ENCODE measurements at regions not wholly inside any gene's neighbourhood (a gene's known extent, or its start where the extent isn't known, plus 50 kb on each side); places are given as distances from the start of the nearest gene placed in this dataset.

DNA sequence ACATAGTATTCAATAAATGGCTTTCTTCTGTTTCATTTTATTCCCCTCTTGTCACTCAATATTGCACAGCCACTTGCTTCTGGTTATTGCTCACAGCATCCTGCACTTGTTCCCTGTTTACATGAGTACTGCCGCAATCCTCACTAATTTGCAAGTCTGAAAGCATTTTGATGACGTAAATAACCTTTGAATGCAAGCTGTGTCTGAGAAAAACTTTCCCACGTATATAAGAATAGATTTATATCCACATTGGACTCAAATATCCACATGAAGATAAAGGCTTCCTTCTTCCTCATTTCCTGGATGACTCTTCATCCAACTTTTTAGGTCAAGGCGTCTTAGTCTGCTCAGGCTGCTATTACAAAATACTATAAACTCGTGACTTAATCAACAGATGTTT is 88.2 kb upstream of the DAP start:
- DNase-seq (ENCODE audit: low read depth): no peak

DNA sequence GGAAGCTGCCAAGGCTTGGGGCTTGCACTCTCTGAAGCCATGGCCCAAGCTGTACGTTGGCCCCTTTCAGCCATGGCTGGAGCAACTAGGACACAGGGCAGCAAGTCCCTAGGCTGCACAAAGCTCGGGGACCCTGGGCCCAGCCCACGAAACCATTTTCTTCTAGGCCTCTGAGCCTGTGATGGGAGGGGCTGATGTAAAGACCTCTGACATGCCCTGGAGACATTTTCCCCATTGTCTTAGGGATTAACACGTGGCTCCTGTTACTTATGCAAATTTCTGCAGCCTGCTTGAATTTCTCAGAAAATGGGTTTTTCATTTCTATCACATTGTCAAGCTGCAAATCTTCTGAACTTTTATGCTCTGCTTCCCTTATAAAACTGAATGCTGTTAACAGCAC is 83.0 kb upstream of the DAP start:
- no peak for DNase-seq (ENCODE audit: low read depth)

DNA sequence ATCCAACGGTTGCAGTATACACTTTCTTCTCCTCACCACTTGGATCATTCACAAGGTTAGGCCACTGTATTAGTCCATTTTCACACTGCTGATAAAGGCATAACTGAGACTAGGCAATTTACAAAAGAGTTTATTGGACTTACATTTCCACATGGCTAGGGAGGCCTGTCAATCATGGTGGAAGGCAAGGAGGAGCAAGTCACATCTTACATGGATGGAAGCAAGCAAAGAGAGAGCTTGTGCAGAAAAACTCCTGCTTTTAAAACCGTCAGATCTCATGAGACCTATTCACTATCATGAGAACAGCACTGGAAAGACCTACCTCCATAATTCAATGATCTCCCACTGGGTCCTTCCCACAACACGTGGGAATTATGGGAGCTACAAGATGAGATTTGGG is 81.8 kb upstream of the DAP start:
- DNase-seq (ENCODE audit: low read depth): no peak

DNA sequence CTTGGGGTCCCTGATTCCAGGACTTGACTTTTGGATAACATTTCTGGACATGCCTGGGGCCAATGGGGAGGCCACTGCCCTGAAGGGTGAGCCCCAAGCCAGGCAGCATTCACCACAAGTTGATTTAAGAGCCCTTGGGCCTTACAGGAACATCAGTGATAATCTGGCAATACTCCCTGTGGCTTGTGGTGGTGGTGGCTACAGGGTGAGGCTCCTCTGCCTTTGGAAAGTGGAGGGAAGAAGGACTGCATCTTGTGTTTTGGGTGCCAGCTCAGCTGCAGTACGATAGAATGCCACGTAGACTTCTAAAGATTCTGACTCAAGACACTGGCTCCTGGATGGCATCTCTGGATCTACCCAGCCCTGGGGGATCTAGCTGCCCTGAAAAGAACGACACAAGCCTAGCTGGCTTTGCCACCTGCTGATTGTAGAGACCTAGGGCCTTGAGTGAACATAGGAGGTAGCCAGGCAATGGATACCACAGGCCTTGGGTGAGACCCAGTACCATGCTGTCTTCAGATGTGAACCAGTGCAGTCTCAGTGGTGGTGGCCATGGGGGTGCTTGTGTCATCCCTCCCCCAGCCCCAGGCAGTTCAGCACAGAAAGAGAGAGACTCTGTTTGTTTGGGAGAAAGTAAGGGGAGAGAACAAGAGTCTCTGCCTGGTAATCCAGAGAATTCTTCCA is 79.0 kb upstream of the DAP start:
- DNase-seq (ENCODE audit: low read depth): no peak

DNA sequence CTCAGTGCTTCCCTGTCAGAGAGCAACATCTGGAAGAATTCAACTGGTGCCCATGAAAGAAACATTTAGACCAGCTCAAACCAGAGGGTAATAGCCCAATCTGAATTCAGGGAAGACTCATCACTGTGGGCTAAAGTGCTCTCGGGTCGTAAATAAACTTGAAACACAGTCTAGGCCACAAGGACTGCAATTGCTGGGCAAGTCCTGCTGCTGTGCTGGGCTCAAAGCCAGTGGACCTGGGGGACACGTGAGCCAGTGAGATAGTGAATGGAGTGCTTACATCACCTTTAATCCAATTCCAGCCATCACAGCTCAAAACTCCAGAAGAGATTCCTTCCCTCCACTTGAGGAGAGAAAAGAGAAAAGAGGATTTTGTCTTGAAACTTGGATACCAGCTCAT is 78.1 kb upstream of the DAP start:
- no peak for DNase-seq (ENCODE audit: low read depth)

DNA sequence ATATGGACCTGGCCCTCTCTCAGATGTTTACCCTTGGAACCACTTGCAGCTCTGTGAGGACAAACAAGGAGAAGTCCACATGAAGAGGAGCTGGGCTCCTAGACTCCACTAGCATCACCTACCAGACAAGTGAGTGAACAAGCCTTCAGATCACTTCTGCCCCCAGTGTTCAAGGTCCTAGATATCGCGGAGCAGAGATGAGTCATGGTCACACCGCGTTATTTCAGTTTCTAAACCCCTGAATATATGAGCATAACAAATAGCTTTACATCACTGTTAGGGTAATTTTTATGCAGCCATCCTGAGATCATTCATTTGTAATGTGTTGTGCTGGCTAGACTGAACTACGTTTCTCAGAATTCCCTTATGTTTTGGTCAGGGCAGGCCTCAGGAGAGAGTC is 77.0 kb upstream of the DAP start:
- no peak for DNase-seq (ENCODE audit: low read depth)

DNA sequence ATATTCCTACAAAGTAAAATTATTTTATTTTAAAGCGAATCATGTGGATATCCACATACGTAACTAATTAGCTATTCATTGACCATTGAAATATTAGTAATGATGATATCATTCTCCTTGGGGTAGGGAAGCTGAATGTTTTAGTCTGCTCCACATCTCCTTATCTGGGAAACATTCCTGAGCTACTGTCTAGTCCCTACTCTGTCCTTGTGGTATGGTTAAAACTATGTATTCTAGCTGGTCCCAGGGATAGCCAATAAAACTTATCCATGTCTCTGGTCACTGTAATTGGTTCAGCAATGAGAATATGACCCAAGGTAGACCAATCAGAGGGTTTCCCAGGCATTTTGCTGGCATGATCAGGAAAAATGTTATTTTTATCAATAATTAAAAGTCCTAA is 76.0 kb upstream of the DAP start:
- no peak for DNase-seq (ENCODE audit: low read depth)

DNA sequence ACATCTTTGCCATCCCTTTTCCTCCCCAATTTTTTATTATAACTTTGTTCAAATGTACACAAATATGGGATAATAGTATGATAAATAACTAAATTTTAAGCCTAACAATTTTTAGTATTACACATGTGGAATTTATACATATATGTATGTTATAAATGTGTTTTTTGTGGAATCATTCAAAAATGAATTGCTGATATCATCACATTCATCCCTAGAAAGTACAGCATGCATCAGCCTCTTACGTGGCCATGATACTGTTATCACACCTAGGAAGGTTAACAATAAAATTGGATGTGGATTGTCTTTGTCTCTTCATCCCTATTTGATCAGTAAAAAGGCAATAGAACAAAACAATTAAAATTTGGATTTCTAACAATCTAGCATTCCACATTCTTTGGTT is 73.7 kb upstream of the DAP start:
- DNase-seq (ENCODE audit: low read depth): no peak

DNA sequence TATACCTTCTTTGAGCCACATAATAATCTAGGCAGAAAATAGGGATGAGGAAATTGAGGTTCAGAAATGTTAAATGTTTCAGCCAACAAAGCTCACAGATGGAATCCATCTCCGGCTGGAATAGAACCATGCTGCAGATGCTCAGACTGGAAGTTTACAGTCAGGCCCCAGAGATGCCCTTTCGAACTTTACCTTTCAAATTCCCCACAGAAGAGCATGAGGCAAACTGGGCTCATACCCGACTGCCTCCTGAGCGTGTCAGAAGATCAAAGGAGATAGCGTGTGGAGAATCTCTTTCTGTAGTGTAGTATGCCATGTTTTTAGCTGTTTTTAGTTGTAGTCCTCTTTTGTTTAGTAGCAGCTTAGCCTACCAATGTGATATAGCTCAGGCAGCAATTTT is 72.0 kb upstream of the DAP start:
- no peak for DNase-seq (ENCODE audit: low read depth)

DNA sequence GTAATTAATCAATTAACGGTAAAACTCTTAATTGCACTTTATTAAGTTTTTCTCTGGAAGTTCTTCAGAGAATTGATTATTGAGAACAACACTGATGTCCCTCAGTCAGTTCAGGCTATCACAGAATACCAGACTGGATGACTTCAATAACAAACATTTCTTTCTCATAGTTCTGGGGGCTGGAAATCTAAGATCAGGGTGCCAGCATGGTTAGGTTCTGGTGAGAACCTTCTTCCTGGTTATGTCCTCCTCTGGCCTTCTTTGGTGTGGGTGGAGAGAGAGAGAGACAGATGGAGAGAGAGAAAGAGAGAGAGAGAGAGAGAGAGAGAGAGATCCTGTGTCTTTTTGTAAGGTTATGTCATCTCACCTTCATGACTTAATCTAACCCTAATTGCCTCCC is 71.4 kb upstream of the DAP start:
- DNase-seq (ENCODE audit: low read depth): no peak

DNA sequence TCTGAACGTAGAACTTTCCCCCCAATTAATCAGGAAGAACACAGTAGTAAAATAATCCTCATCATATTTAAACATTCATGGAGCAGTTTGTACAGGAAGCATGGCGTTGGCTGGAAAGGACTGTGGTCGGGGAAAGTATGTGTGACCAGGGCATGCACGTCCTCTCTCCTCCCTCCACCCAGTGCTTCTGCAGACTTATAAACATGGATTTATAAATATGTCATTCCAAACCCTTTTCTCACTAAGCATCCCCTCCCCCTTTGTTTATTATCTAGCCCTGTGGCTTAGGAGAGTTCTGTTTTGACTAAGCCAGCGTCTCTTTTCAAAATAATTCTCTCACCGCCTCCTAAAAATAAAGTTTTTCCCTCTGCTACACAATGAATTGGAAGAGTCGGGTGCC is 70.4 kb upstream of the DAP start:
- no peak for DNase-seq (ENCODE audit: low read depth)

DNA sequence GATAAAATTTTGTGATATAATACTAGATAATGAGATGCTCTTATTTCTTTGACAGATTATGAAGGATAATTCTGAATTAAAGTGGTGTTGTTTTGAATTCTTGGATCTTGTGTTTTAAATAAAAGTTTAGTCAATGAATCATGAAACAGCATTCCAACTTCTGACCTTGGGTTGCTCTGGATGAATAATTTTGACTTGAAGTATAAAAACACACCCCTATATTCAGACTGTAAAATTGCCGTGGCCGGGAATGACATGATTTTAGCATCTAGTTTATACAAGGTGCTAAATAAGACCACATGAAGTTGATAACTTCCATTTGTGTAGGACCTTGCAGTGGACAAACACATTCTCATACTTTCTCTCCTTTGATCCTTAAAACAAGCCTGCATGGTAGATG is 67.2 kb upstream of the DAP start:
- DNase-seq (ENCODE audit: low read depth): no peak

DNA sequence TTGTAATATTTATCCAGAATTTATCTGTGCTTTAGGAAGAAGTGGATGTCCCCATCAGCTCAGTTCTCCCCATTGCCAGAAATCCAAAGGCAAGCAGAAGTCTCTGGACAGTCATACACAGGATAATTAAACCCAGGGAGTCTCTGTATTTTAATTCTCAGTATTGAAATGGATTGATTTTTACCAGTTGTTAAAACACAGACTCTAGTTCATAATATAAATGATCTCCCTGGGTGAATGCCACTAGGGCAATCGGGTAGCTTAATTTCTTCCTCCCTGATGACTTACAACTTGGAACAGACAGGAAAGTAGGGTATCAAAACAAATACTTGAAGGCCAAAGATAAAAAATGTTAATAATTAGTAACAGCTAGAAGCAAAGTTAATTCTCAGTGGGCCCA is 66.5 kb upstream of the DAP start:
- DNase-seq (ENCODE audit: low read depth): no peak

DNA sequence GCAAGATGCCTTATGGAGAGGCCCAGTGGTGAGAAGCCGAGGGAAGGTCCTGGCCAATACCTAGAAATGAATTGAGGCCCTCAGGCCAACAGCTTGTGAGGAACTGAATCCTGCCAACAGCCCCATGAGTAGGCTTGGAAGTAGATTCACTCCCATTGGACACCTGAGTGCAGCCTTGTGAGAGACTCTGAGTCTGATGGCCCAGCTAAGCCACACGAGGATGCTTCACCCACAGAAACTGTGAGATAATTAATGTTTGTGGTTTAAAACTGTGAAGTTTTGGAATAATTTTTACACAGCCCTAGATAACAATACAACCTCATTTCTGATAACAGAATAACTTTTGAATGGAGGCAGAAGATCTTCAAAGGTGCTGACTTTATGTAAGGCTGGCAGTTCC is 65.9 kb upstream of the DAP start:
- DNase-seq (ENCODE audit: low read depth): no peak

DNA sequence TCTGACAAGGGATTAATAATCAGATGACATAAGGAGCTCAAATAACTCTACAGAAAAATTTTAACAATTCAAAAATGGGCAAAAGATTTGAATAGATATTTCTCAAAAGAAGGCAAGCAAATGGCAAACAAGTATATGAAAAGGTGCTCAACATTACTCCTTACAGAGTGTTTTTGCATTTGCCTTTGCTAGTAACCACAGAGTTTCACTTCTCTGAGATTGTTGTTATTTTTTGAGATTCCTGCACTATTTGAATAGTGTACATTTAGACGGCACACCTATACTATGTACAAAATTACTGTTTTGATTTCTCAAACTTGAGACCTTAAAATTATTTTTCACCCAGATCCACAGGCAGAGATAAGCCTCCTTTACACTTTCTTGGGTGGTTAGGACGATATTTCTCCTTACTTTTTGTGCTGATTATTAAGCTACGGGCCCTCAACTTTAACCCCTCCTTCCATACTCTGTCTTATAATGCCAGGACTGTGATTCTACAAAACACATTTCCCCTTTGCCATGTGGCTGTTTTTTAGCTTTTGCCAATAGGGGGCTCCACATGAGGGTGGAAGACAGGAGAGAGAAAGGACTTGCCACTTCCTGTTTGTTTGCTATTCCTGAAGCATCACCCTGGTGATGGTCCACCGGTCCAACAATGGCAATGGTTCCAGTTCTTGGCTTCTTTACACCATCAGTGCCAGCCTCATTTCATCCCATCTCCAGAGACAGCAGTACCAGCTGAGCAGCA is 65.0 kb upstream of the DAP start:
- DNase-seq (ENCODE audit: low read depth): no peak

DNA sequence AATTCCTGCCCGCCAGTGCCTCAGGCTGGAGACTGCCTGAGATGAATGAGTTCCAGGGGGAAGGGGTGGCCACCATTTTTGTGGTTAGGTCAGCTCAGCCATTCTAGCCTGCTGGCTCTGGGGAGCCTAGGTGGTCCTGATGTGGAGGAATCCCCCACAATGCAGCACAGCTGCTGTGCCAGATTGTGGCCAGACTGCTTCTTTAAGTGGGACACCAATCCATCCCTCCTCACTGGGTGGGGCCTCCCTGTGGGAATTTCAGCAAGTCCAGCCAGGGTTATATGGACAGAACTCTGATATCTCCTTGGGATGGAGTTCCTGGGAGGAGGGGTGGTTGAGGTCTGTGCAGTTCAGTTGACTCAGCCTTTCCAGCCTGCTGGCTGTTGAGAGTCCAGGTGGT is 51.2 kb upstream of the DAP start:
- no peak for DNase-seq (ENCODE audit: low read depth)

Measured in stimulated activated CD8-positive, alpha-beta memory T cell treated with anti-CD3 and anti-CD28 coated beads, Interleukin-4, amount 100 ng/mL, for 24 hours (primary cell).